Renal cortical epithelial cell (primary cell): ENCODE measurements at regions not wholly inside any gene's neighbourhood (a gene's known extent, or its start where the extent isn't known, plus 50 kb on each side); places are given as distances from the start of the nearest gene placed in this dataset.
"Not testable (repeated sequence)": the region's sequence is repeated elsewhere in the genome, so short reads cannot be mapped to it uniquely, and the experiment has no call there.

Experiments
- DNase-seq: peaks from one replicate; pipeline ENCODE4 v3.0.0-alpha.2; 2011; ENCODE audit warnings: low read depth

DNA sequence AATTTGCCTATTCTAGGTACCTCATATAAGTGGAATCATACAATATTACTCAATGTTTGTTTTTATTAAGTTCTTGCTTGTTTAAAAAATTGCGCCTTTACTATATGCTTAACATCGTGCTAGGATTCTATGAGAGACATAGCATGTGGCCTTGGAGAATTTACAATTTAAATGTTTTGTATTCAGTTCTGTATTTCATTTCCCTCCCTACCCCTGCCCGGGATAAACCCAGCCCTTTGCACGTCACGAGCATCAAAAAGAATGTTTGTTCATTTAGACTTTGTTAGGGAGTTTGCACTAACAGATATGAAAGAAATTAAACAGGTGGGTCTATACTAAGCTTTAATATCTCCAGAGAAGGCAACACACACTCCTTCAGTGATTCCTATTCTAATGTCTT, 75.7 kb downstream of the C18orf54 start:
- no peak for DNase-seq

DNA sequence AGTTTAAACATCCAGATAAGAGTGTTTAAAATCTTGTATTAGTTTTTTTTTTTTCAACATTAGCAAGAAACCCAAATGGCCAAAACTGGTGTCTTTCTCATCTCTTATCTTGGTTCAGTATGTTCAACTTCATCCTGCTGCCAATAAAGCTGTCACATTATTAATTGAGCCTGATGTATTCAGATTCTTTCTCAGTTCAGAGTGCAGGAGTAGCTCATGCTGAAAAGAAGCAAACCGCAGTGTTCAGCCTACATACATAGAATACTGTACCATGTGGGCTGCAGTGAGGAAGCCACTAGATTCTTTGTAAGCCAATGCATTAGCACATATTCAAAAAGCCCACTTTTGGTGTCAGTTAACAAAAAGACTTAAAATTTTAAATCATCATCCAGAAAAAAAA, 76.2 kb downstream of the C18orf54 start:
- DNase-seq = no peak

DNA sequence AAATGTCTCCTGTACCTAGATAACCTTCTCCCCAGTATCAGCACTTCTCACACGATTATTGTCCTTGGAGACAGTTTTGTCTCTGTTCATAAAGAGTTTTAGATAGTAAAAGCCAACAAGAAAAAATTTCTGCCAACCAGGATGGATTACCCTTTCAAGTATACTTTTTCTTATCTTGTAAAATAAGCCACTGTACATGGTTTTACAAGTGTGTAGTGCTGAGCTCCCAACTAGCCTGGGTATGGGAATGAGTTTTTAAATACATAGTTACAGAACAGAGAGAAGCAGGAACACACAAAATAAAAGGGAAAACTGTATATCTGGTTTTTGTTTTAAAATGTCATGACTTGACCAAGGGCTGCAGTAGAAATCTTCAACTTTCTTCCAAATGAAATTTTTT, 76.7 kb downstream of the C18orf54 start:
- DNase-seq = no peak

DNA sequence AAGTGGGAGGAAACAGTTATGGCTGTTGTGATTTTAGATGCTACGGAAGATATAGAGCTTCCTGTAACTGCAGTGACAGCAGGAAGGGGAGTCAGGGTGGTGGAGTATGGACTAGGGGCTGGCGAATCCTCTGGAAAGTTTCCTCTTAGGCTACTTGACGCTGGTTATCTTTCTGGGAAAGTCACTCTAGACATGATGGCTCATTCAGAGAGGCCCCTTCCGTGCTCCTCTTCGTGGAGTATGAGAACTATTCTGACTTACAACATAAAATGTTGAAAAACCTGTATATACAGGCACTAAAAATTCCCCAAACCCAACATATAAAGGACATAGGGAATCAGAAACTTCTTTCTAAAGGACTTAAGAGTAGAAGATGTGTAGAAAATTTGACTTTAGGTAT, 78.8 kb downstream of the C18orf54 start:
- no peak for DNase-seq

DNA sequence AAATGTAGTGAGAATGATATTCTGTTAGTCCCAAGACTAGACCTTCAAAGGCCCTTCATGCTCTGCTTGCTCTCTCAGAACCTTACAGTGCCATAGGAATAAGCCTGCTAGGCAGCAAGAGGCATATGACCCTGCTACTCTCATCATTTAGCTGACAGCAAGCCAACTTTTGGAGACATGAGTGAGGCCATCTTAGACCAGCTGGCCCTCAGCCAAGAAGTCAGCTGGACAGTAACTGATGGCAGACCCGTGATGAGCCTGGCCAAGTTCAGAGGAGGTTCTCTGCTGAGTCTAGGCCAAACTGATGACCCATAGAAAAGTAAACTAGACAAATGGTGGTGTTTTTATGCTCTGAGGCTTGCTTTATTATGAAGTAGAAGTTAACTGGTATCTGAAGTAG, 82.6 kb downstream of the C18orf54 start:
- DNase-seq = peak; percentile 28

DNA sequence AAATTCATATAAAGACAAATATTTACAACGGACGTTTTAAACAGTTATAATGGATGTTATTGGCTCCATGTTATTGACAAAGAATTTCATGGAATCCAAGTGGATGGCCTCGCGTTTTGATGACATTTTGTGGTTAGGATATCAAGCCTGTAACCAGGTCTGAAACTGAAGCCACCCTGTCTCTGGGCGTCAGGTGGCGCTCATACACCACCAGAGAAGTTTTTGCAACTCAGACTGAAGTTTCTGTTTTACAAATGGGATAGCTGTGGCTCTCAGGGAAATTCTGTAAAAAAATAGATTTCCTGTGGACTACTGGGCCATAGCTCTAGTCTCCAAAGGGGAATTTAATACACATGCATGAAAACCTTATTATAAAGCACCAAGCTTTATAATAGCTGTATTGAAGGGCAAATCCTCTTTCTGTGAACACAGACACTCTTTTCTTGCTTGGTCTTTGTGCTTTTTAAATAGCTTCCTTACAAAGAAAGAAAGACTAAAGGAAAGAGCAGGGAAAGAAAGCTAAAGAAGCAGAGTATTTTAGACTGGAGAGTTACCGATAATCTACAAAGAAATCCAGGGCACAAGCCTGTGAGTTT, 86.7 kb downstream of the C18orf54 start:
- DNase-seq = peak; percentile 58

DNA sequence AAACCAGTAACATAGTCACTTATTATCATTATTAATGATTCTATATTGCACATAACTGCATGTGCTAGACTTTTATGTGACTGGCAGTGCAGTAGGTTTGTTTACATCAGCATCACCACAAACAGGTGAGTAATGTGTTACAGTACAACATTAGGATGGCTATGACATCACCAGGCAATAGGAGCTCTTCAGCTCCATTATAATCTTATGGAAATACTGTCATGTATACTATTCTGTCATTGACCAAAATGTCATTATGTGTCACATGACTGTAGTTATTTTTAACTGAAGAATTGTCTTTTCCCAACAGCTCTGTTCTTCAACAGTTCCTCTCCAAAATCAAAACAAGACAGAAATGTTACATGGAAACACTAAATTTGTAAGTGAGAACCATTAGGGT, 96.3 kb downstream of the C18orf54 start:
- DNase-seq = no peak

DNA sequence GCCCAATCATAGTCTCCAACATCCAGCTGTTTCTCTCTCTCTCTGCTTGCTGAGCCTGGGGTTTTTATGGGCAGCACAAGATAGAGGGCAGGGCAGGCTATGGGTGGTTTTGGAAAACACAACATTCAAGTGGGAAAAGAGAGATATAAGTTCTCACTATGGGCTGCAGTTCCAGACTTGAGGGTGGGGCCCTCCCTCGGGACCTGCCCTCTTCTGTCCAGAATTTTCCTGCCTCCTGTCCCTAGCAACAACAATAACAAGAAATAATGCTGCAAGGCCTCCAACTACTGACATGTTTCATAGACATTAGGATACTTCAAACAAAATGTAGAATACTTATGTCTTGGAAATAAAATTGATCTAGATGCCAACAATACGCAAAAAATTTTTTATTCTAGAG, 107.8 kb downstream of the C18orf54 start:
- no peak for DNase-seq

DNA sequence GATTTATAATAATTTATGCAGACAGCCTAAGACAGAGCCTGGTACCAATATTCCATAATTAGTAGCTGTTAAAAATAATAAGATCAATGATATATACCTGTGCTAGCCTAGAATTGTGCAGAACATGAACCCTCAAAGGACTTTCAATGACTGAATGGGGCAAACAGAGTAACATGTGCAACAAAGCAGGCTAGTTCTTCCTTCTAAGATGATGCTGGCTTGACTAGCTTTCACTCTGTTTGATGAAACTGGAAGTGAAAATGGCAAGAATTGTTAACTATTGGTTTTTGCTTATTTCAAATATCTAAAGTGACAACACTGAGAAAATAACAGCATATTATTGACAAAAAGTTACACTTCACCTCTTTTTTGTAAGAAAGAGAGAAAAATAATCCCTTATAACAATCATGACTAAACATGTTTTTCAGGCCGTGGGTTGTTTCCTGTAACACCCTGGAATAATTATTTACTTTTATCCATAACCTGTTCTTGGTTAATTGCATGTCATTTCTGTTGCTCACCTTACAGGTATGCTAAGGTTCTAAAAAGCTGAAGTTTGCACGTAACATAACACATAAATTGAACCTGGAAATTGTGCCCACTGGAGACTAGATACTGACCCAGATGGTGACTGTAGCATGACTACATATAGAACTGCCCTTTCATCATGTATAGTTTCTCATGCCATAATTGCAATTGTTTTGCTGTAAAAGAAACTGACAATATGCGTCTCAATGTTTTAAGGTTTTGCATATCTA, 108.7 kb downstream of the C18orf54 start:
- DNase-seq = no peak

DNA sequence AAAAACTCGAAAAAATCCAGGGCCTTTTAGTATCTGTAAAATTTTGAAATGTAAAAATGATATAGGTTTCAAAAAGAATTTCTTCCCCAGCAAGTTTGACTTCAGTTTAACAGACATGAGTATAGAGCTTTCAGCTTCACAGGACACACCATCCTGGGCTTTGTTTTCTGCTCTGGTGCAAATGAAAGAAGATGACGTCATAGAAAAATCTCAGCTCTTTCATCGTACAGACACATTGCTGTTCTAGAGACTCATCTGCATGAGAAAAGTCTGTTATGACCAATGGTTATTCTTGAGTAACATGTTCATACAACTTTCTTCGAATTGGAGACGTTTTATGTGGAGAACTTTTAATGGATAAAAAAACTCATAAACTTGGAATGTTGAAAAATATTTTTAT, 111.7 kb upstream of the DYNAP start:
- peak; percentile 13 for DNase-seq

DNA sequence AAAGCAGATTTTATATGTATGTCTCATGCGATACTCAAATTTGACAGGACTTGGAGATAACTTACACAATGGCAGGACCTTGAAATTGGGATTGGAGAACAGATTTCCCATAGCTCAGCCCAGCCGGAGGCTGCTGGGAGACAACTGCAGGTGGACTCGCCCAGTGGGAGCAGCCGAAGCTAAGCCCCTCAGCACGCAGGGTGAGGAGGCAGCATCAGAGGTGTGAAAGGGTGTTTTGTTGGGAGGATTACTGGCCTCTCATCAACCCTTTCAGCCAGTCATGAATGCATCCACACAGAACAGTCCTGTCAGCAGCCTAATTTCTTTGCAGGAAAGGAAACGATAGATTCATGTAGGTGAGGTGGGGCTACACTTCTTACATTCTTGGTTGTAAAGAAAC, 110.4 kb upstream of the DYNAP start:
- DNase-seq = no peak

DNA sequence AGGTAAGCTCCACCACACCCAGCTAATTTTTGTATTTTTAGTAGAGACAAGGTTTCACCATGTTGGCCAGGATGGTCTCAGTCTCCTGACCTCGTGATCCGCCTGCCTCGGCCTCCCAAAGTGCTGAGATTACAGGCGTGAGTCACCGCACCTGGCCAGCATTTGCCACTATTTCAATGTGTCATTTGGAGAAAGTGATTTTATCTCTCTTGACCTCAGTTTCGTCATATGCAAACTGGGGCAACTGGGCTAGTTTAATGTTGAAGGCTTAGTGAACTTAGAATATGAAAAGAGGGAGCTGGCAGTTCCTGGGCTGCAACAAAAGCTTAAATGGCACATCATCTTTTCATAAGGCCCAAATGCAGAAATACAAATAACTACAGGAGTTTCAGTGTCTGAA, 88.6 kb upstream of the DYNAP start:
- not testable (repeated sequence) for DNase-seq

DNA sequence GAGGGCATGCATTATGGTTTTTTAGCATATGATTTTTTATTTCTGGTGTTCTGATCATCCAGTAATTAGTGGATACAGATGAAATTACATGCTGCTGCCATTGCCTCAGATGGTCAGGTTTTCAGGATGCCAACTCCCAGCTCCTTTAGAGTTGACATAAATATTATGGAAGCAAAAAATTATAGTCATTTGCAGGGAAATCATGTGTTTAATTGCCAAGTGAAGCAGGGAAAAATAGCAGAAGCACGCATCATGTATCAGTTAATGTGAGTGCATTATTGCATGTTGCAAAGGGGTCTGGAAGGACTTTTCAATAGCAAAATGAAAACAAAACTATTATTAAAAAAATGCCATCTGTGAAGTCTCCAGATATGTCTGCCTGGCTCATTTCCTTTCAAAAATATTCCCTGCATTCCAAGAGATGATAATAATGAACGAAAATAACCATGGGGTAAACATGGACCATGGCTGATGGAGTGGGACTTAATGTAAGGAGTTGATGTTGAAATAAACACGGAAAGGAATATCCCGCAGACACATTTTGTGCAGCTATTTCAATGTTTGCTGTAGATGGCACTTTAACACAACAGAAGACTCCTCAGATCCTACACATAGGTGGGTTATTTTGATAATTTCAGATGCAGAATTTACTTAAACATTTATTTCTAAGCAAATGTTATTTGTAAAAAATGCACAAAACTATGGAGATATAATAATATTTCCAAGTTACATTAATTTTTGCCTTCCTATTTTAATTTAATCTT, 87.7 kb upstream of the DYNAP start:
- DNase-seq = no peak

DNA sequence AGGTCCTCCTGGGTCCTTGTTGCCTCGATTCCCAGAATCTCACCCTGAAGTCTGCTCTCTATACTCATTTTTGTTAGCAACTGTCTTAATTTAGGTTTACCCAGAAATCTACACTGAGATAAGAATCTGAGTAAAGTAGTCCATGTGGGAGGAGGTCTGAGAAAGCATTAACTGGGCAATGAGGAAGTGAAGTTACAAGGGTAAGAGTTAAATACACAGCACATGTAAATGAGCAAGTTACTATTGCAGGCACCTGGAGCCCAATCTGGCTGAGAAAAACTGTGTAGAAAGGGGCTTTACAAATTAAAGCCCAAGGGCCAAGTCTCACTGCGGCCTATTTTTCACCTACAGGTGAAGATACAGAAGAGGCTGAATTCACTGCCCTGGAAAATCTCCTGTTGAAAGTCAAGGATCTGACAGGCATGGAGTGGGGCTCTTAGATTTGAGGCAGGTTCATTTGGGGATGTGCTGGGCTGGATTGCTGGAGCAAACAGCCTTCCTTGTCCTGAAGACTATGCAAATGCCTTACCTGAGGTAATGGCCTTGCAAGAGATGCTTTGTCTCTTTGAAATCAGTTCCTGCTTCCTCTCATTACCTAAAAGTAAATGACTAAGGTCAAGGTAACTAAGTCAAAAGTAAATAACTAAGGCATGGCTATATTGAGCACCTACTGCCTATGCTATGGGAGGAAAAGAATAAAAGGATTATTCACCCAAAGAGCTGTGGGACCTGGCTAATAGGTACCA, 84.4 kb upstream of the DYNAP start:
- DNase-seq = peak; percentile 1

DNA sequence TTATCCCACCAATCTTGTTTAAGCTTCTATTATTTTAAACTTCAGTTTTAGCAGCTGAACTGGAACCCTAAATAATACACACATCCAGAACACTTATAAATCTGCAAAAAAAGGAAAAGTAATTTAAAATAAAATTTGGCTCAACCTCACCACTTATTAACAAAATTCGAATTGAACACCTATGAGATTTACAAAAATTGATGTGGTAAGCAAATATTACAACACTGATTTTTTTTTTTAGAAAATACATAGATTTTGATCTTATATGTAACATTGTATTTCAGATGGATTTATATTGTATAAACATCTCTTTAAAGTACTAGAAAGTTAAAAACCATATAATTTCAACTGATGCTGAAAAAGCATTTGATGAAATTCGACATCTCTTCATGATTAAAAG, 81.3 kb upstream of the DYNAP start:
- DNase-seq = no peak

DNA sequence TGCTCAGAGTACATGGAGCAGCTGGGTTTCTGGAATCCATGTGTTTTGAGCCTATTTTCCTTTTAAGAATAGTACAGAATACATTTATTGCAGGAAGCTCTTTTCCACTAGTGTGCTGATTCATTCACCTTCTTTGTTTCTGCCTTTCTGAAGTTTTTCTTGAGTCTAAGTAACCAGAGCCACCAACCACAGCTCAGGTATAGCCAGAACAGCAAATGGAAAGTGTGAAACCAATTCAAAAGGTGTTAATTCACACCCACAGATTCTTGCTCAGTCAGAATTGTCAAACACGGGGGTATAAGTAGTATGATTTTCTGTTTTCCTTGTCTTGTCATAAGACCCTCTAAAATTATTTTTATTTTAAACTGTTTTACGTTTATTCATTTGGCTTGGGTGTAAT, 75.9 kb upstream of the DYNAP start:
- no peak for DNase-seq

DNA sequence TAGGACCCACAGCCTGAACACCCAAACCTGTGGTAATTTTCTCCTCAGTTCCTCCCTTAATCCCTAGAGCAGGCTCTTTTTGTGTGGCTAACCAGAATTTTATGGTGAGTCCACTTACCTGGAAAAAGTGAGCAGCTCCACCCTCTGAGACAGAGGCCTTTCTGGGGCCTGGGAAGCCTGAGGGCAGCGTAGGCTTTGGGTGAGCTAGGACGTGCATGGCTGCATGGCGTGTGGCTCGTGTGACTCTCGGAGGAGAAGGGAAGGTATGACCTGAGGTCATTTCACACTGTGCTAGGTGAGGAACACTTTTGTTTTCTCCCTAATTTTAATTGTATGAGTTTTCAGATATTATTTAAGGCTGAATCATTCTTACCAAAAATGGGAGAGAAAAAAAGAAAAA, 73.5 kb upstream of the DYNAP start:
- no peak for DNase-seq

DNA sequence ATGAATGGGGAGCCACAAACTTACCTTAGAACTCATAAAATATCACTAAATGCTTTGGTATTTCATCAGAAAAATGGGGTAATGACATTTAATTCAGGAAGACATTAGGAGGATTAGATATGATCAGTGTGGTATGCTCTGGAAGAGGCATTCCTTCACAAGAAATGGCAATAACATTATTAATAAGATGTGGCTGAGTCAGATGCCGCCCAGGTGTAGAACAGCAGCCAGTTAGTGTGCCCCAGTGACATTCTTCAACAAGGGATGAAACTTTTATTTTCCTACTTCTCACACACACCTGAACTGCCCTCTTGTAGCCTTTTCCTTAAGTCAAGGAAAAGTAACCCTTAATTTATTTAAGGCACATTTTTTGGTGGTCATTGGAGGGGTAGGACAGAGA, 69.2 kb upstream of the DYNAP start:
- DNase-seq = no peak

DNA sequence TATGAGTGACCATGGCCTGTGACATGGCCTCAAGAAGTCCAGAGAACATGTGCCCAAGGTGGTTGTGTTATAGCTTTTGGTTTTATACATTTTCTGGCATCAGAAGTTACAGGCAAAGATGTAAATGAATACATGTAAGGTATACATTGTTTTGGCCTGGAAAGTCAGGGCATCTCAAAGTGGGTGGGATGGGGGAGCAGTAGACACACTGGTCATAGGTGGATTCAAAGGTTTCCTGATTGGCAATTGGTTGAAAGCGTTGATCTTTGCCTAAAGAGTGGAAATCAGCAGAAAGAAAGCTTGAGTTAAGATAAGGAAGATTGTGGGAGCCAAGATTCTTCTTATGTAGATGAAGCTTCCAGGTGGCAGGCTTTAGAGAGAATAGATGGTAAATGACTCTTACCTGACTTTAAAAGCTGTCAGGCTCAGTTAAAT, 62.1 kb upstream of the DYNAP start:
- DNase-seq = no peak

DNA sequence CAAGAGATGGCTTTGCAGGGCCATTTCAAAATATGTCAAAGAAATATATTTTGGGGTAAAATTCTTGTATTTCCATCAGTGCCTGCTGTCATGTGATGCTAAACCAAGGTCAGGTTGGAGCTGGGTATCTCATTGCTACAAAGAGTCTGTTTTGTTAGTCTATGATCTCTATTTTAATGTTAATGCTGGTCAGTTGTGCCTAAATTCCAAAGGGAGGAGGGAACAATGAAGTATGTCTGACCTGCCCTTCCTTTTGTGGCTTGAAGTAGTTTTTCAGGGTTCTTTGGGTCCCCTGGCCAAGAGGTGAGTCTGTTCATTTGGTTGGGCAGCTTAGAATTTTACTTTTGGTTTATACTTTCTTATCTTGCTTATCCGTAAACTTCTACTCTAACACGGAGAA, 61.6 kb upstream of the DYNAP start:
- no peak for DNase-seq

DNA sequence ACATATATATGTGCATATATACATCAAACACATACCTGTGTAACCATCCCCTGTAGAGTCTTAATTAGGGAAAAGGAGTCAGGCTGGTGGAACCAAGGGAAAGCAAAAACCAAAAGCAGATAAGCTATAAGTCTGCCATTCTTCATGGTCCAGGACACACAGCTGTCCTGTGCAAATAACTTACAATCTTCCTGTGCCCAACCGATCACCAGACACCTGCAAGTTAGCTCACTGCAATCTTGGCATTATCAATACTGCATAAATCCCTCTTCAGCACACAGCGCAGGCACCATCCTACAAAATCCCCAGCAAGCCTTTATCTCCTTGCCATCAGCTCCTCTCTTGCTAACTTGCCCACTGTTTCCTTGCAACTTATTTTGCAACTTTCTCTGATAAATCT, 60.8 kb upstream of the DYNAP start:
- no peak for DNase-seq

DNA sequence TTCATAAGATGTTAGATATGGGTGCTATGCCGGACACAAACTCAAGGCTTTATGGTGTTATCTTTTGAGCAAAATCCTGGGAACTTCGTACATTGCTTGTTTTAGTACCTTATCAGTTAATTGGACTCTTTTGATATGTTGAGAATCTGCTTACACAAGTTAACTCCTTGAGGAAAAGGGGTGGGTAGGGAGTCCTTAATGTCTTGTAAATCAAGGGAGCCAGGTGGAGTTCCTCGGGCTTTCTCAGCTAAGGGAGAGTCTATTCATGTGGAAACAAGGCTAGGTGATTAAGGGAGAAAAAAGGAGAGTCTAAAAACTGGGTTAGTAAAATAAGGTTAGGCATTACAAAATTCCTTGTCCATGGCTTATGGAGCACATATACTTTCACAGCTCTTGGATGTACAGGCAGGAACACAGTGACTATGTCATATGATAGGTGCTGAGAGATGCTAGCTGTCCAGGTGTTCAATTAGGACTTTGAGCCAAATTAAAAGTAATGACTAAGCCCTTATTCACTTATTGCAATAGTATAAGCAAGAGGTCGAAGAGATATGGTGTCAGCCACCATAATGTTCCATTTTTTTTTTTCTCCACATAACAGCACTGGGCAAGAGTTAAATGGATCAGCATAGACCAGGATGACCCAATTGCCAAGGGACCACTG, 59.5 kb upstream of the DYNAP start:
- no peak for DNase-seq
